ENCODE measurements at regions not wholly inside any gene's neighbourhood (a gene's known extent, or its start where the extent isn't known, plus 50 kb on each side); places are given as distances from the start of the nearest gene placed in this dataset.

DNA sequence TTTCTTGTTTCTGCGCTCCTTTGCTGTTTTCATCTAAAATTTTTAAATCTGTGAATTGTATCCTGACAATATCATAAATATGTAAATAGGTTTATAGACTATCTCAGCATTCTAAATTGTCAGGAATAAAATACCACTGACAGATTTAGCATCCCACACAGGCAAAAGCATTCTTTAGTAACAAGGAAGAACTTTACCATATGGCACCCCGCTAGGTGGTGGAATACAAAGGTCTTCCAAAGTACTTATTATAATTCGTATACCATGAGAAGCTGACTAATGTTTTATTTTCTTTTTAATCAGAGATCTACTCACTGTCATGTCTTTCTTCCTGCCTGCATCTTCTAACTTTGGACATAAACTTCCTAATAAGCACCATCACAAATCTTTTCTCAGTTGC lies 328.8 kb upstream of the NOVA1 start:
- TF ChIP-seq, protein P1, sequence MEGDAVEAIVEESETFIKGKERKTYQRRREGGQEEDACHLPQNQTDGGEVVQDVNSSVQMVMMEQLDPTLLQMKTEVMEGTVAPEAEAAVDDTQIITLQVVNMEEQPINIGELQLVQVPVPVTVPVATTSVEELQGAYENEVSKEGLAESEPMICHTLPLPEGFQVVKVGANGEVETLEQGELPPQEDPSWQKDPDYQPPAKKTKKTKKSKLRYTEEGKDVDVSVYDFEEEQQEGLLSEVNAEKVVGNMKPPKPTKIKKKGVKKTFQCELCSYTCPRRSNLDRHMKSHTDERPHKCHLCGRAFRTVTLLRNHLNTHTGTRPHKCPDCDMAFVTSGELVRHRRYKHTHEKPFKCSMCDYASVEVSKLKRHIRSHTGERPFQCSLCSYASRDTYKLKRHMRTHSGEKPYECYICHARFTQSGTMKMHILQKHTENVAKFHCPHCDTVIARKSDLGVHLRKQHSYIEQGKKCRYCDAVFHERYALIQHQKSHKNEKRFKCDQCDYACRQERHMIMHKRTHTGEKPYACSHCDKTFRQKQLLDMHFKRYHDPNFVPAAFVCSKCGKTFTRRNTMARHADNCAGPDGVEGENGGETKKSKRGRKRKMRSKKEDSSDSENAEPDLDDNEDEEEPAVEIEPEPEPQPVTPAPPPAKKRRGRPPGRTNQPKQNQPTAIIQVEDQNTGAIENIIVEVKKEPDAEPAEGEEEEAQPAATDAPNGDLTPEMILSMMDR (IDR thresholded peaks at IDR 0.05; ENCODE audit: extremely low read depth, insufficient read depth, missing control alignments), result no peak
- in situ Hi-C loops (cut with MboI; ENCODE audit: low pct_unique_long_range_greater_than_20kb, low sequenced_read_pairs, unreplicated experiment), result no loop called here
- no peak for DNase-seq (ENCODE audit: low spot score)

DNA sequence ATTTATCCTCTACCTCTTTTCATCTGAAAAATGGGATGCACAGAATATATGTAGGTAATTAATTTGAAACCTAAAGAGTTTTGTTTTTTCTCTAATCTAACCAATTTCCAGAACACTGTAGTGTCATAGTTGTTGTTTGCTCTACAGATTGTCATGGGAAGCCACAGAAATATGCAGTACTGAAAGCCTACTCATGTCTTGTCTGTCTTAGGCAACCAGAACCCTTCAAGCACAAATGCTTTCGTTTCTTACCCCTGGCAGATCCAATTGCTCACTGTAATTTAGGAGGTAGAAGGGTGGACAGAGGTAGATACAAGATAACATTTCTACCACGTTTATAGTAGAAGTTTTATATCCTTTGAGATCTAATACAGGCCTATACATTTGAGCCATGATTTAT lies 330.2 kb upstream of the NOVA1 start:
- TF ChIP-seq, protein P1 (IDR thresholded peaks at IDR 0.05; ENCODE audit: extremely low read depth, insufficient read depth, missing control alignments), result no peak

DNA sequence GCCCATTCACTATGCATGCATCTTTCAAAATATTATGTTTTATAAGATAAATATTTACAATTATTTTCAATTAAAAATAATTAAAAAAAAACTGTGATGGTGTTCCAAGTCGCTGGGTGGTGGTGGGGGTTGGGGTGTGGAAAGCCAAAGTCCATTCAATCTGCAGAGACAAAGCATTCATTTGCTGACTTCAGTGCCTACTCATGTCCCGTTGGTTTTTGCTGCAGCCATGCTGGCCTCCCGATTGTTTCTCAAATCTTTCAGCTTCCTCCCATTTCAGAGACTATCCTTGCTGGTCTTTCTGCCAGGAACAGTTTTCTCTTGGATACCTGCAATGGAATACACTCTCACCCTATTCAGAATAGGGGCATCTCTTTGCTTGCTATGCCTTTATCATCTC lies 331.5 kb upstream of the NOVA1 start:
- TF ChIP-seq, protein P1 (IDR thresholded peaks at IDR 0.05; ENCODE audit: extremely low read depth, insufficient read depth, missing control alignments), result no peak
- in situ Hi-C loops (cut with MboI; ENCODE audit: low pct_unique_long_range_greater_than_20kb, low sequenced_read_pairs, unreplicated experiment), result no loop called here
- DNase-seq (ENCODE audit: low spot score), result no peak

More for the DNA sequence above, 330.2 kb upstream of the NOVA1 start:
- no peak for DNase-seq (ENCODE audit: low spot score)
- in situ Hi-C loops (cut with MboI; ENCODE audit: low pct_unique_long_range_greater_than_20kb, low sequenced_read_pairs, unreplicated experiment), result no loop called here

DNA sequence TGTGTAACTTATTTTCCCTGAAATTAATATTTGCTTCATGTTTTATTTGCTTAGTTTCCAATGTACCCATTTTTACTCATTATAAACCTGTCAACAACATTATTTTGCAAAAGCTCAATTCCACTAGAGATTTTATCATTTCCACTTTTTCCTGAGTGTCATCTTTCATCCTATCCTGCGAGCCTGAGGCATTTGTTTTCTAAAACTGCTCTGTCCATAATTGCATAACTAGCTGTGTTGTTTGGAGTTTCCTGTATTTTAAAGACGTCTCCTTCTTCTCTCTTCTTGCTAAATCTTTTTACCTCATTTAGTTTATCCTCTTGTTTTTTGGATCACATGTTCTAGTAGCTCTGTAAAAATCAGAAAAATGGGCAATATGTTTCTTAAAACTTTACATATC lies 332.7 kb upstream of the NOVA1 start:
- DNase-seq (ENCODE audit: low spot score), result no peak
- in situ Hi-C loops (cut with MboI; ENCODE audit: low pct_unique_long_range_greater_than_20kb, low sequenced_read_pairs, unreplicated experiment), result no loop called here
- TF ChIP-seq, protein P1 (IDR thresholded peaks at IDR 0.05; ENCODE audit: extremely low read depth, insufficient read depth, missing control alignments), result no peak

DNA sequence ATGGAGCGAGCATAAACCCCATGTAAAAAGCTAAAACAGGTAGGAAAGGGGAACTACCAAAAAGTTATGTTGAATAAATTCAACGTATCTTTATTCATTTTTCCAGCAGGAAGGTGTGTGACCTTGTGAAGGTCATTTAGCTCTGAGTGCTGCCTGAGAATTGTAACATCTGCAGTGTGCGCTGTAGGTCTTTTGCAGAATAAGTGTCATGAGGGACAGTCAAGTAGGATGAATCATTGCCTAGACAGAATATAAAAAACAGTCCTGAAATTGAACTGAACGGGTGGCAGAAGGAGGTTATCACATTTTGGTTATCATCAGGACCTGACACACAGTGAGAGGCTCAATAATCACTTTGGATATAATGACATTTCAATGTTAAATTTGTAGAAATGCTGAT lies 334.8 kb upstream of the NOVA1 start:
- in situ Hi-C loops (cut with MboI; ENCODE audit: low pct_unique_long_range_greater_than_20kb, low sequenced_read_pairs, unreplicated experiment), result no loop called here
- DNase-seq (ENCODE audit: low spot score), result no peak

DNA sequence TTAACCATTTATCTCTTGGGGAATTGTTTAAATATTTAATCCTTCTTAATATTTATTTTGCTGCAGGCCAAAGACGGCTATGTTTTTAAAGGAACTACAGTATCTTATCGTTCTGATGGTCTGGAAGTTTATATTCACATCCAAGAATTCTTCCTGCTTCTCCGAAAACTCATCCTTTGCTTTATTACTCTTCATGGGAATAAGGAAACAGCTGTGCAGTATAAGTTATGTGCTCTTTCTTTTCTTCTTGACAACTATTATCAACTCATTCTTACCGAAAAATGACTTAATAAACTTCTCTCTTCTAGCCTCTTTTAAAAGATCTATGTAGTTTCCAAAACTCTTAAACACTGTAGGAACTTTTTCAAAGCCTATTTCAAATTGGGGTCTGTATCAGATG lies 335.6 kb upstream of the NOVA1 start:
- no peak for DNase-seq (ENCODE audit: low spot score)
- in situ Hi-C loops (cut with MboI; ENCODE audit: low pct_unique_long_range_greater_than_20kb, low sequenced_read_pairs, unreplicated experiment), result no loop called here
- TF ChIP-seq, protein P1 (IDR thresholded peaks at IDR 0.05; ENCODE audit: extremely low read depth, insufficient read depth, missing control alignments), result no peak

More for the DNA sequence above, 334.8 kb upstream of the NOVA1 start:
- TF ChIP-seq, protein P1 (IDR thresholded peaks at IDR 0.05; ENCODE audit: extremely low read depth, insufficient read depth, missing control alignments), result no peak

DNA sequence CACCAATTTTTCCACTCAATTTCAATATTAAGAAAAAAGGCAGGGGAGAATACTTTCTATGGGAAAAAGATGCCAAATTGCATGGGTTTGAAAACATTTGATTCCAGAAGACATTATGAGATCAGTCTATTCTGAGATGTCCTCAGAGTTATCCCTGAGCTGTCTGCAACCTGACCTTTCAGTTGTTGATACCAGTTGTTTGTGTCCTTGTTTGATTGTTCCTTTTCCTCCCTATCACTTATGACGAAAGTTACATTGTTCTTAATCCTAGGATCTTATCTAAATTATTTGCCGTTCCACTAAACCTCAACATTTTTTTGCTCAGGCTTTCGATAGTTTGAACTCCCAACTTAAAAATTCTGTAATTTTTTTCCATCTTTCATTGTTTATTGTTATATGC lies 336.3 kb upstream of the NOVA1 start:
- TF ChIP-seq, protein P1 (IDR thresholded peaks at IDR 0.05; ENCODE audit: extremely low read depth, insufficient read depth, missing control alignments), result no peak
- in situ Hi-C loops (cut with MboI; ENCODE audit: low pct_unique_long_range_greater_than_20kb, low sequenced_read_pairs, unreplicated experiment), result no loop called here
- no peak for DNase-seq (ENCODE audit: low spot score)
